ENCODE measurements at regions not wholly inside any gene's neighbourhood (a gene's known extent, or its start where the extent isn't known, plus 50 kb on each side); places are given as distances from the start of the nearest gene placed in this dataset.
"Not testable (repeated sequence)": the region's sequence is repeated elsewhere in the genome, so short reads cannot be mapped to it uniquely, and the experiment has no call there.

- no peak for DNase-seq (ENCODE audit: low read depth)
Measured at GRCh38 chr6:27806981-27807440, 105.2 kb downstream of the OR2B2 start.

GRCh38 chr6:27805347-27805746 lies 106.8 kb downstream of the OR2B2 start:
- no peak for DNase-seq (ENCODE audit: low read depth)

GRCh38 chr6:27804851-27805250 lies 107.3 kb downstream of the OR2B2 start:
- no peak for DNase-seq (ENCODE audit: low read depth)

GRCh38 chr6:27800731-27801373 lies 111.3 kb downstream of the OR2B2 start:
- DNase-seq (ENCODE audit: low read depth), result no peak

- no peak for DNase-seq (ENCODE audit: low read depth)
Measured at GRCh38 chr6:27797960-27798359, 114.2 kb downstream of the OR2B2 start.

GRCh38 chr6:27796736-27797481 lies 115.3 kb downstream of the OR2B2 start:
- not testable (repeated sequence) for DNase-seq (ENCODE audit: low read depth)

GRCh38 chr6:27795697-27796494 lies 116.3 kb downstream of the OR2B2 start:
- peak; percentile 69 for DNase-seq (ENCODE audit: low read depth)

GRCh38 chr6:27791182-27791943 lies 120.8 kb downstream of the OR2B2 start:
- DNase-seq (ENCODE audit: low read depth), result peak; percentile 52

- DNase-seq (ENCODE audit: low read depth), result not testable (repeated sequence)
Measured at GRCh38 chr6:27788376-27788775, 123.8 kb downstream of the OR2B2 start.

GRCh38 chr6:27786048-27786447 lies 126.1 kb downstream of the OR2B2 start:
- DNase-seq (ENCODE audit: low read depth), result no peak

GRCh38 chr6:27785294-27785693 lies 126.9 kb downstream of the OR2B2 start:
- DNase-seq (ENCODE audit: low read depth), result no peak

GRCh38 chr6:27782748-27783147 lies 129.4 kb downstream of the OR2B2 start:
- DNase-seq (ENCODE audit: low read depth), result no peak

GRCh38 chr6:27778625-27779417 lies 133.4 kb downstream of the OR2B2 start:
- DNase-seq (ENCODE audit: low read depth), result no peak

- no peak for DNase-seq (ENCODE audit: low read depth)
Measured at GRCh38 chr6:27777614-27778355, 134.4 kb downstream of the OR2B2 start.

- no peak for DNase-seq (ENCODE audit: low read depth)
Measured at GRCh38 chr6:27777126-27777525, 135.1 kb downstream of the OR2B2 start.

GRCh38 chr6:27776504-27776903 lies 135.7 kb downstream of the OR2B2 start:
- no peak for DNase-seq (ENCODE audit: low read depth)

GRCh38 chr6:27775796-27776184 lies 136.4 kb downstream of the OR2B2 start:
- DNase-seq (ENCODE audit: low read depth), result no peak

- DNase-seq (ENCODE audit: low read depth), result not testable (repeated sequence)
Measured at GRCh38 chr6:27775138-27775795, 136.9 kb downstream of the OR2B2 start.

- not testable (repeated sequence) for DNase-seq (ENCODE audit: low read depth)
Measured at GRCh38 chr6:27774264-27774600, 138.0 kb downstream of the OR2B2 start.
